Transverse colon (tissue), 4 donors: ENCODE measurements at regions not wholly inside any gene's neighbourhood (a gene's known extent, or its start where the extent isn't known, plus 50 kb on each side); places are given as distances from the start of the nearest gene placed in this dataset.

Source experiments
- DNase-seq: peaks from one replicate; pipeline ENCODE4 v3.0.0-alpha.2; 2019
- H3K27ac ChIP-seq, 4 donors: fragments of 200-600 bp; sonication (generic); 2 replicates each; pipeline ENCODE4 v1.5.1; 2016 to 2018; ENCODE audit warnings: inconsistent platforms in 4 of 4
- H3K27me3 ChIP-seq: fragments of 200-600 bp; sonication (generic); 2 replicates; pipeline ENCODE4 v1.5.1; 2017; ENCODE audit warnings: inconsistent platforms
- H3K36me3 ChIP-seq, 4 donors: fragments of 200-600 bp; sonication (generic); 2 replicates each; pipeline ENCODE4 v1.5.1; 2017 to 2019; ENCODE audit warnings: inconsistent platforms in 4 of 4
- H3K4me1 ChIP-seq, 4 donors: fragments of 200-600 bp; sonication (generic); 2 replicates each; pipeline ENCODE4 v1.5.1; 2017 to 2020; ENCODE audit warnings: inconsistent platforms in 4 of 4
- H3K4me3 ChIP-seq, 4 donors: fragments of 200-600 bp; sonication (generic); 1 replicate in 1 of 4; 2 replicates in 3 of 4; pipeline versions ENCODE4 v1.5.1 to v1.6.1; 2017 to 2019; ENCODE audit warnings: inconsistent platforms in 4 of 4
- H3K9me3 ChIP-seq, 2 donors: fragments of 200-600 bp; sonication (generic); 2 replicates each; pipeline ENCODE4 v1.5.1; 2017 to 2019; ENCODE audit warnings: inconsistent platforms in 2 of 2
- CTCF ChIP-seq, 5 experiments: fragments of 200-600 bp in 3 of 5; fragments of 450-650 bp in 2 of 5; sonication (generic) in 3 of 5; IDR thresholded peaks; 1 replicate in 2 of 5; 2 replicates in 3 of 5; pipeline ENCODE4 v1.5.1; 2016 to 2017; ENCODE audit warnings: antibody characterized with exemption in 5 of 5, inconsistent platforms in 3 of 5, mild to moderate bottlenecking in 2 of 5, moderate library complexity in 1 of 5
- EP300 ChIP-seq: sonication (generic); formaldehyde crosslinking; IDR thresholded peaks from one replicate; pipeline ENCODE4 v1.6.1; 2017; ENCODE audit warnings: antibody characterized with exemption, low read depth
- POLR2A ChIP-seq: fragments of 450-650 bp; IDR thresholded peaks from one replicate; pipeline ENCODE4 v1.6.1; 2016; ENCODE audit warnings: antibody characterized with exemption, mild to moderate bottlenecking, moderate library complexity
- POLR2AphosphoS5 ChIP-seq, 3 donors: sonication (generic); formaldehyde crosslinking; IDR thresholded peaks; one replicate each; pipeline ENCODE4 v1.6.1; 2016; ENCODE audit warnings: antibody characterized with exemption in 3 of 3
- WGBS, 2 donors: methylation state at CpG; one replicate each; pipeline ENCODE4 v1.1.5; 2018; ENCODE audit warnings: low coverage in 1 of 2; 5-methylcytosine and 5-hydroxymethylcytosine counted together
- in situ Hi-C, 4 donors: fragments of 200-750 bp; cut with MboI; loops; one replicate each; pipeline versions ENCODE4 v1.15.0 to v1.15.1; 2017; ENCODE audit warnings: low sequenced_read_pairs in 3 of 4, low pct_ligation_motif_present in 1 of 4, low pct_unique_long_range_greater_than_20kb in 1 of 4
- intact Hi-C: fragments of 100-400 bp; cut with DNase I; formaldehyde crosslinking; loops from one replicate; pipeline ENCODE4 v1.15.1; 2023; ENCODE audit warnings: low total_unique reads

DNA sequence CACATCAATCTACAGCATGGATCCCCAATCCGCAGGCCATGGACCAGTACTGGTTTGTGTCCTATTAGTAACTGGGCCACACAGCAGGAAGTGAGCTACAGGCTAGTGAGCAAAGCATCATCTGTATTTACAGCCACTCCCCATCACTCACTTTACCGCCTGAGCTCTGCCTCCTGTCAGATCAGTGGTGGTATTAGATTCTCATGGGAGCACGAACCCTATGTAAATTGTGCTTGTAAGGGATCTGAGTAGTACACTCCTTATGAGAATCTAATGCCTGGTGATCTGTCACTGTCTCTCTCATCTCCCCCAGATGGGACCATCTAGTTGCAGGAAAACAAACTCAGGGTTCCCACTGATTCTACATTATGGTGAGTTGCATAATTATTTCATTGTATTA lies 212.7 kb upstream of the FAM174A start:
- WGBS, 2 donors: 58% methylated on average over 3 of the region's 3 CpGs; no CpG with 5 or more reads in 1 of the 2 donors
- Histone ChIP-seq H3K27ac (no peak overlapping the region), H3K4me1 (no peaks in the 10 kb centered on the region), H3K27me3 (no peaks in the 10 kb centered on the region), H3K9me3 (no peaks in the 10 kb centered on the region), H3K36me3 (no peaks in the 10 kb centered on the region), H3K4me3 (no peak overlapping the region)
- DNase-seq: no peak
- intact Hi-C loops (loop anchor here (5.0 kb wide), 1 partner anchor 110 kb away; no protein-coding TSS in a partner anchor), in situ Hi-C loops (no loop called here)
- TF ChIP-seq EP300 (no peak), POLR2A (no peak), CTCF (IDR thresholded peaks at IDR 0.05) (no peak), POLR2AphosphoS5 (IDR thresholded peaks at IDR 0.05) (no peak)

DNA sequence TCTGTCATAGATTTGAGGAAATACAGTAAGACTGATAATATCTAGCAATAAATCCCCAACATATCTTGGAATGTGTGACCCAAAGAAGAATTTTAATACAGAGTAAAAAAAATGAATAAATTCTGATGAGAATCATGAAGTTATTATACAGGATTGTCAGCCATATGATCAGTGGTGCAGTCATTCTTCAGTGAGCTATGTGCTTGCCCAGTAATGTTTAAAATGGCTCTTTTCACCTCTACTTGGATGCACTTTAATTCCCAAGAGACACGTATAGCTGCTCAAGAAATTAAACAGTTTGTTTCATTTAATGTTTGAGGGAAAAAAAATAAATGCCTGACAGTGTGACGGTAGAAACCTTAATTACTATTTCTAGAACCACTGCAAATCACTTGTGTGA lies 215.3 kb upstream of the FAM174A start:
- peaks cover 0 to 3% of the 10 kb centered on the region in 2 donors for H3K9me3 ChIP-seq
- no peaks in the 10 kb centered on the region for H3K27me3 ChIP-seq
- intact Hi-C loops: loop anchor here (5.0 kb wide), 1 partner anchor 108 kb away; no protein-coding TSS in a partner anchor
- 49 to 64% methylated on average over 2 of the region's 2 CpGs for WGBS, 2 donors
- no peak overlapping the region for H3K27ac ChIP-seq
- in situ Hi-C loops: no loop called here
- DNase-seq: no peak
- no peaks in the 10 kb centered on the region for H3K36me3 ChIP-seq
- H3K4me1 ChIP-seq: no peaks in the 10 kb centered on the region
- no peak for TF ChIP-seq POLR2AphosphoS5 (IDR thresholded peaks at IDR 0.05)
- TF ChIP-seq CTCF (IDR thresholded peaks at IDR 0.05): no peak
- no peak for TF ChIP-seq POLR2A
- no peak for TF ChIP-seq EP300
- no peak overlapping the region for H3K4me3 ChIP-seq

DNA sequence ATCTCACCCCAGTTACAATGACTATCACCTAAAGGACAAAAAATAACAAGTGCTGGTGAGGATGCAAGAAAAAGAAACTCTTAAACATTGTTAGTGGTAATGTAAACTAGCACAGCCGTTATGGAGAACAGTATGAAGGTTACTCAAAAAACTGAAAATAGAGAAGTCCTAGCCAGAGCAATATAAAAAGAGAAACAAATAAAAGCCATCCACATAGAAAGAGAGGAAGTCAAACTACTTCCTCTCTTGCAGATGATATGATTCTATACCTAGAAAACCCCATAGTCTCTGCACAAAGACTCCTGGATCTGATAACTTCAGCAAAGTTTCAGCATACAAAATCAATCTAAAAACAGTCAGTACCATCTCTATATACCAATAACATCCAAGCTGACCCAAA lies 221.5 kb upstream of the FAM174A start:
- 10 to 42% methylated on average over 1 of the region's 1 CpG for WGBS, 2 donors
- Histone ChIP-seq H3K4me1 (no peaks in the 10 kb centered on the region), H3K27me3 (no peaks in the 10 kb centered on the region), H3K9me3 (peaks cover 0 to 3% of the 10 kb centered on the region in 2 donors), H3K36me3 (no peaks in the 10 kb centered on the region), H3K4me3 (no peak overlapping the region), H3K27ac (no peak overlapping the region)
- intact Hi-C loops (no loop called here), in situ Hi-C loops (no loop called here)
- no peak for DNase-seq
- TF ChIP-seq POLR2A: no peak

- in situ Hi-C loops: no loop called here
- 0 to 14% methylated on average over 1 of the region's 1 CpG for WGBS, 2 donors
- no peak for TF ChIP-seq EP300
- no peak for TF ChIP-seq CTCF (IDR thresholded peaks at IDR 0.05)
- no peak for TF ChIP-seq POLR2AphosphoS5 (IDR thresholded peaks at IDR 0.05)
- no peak for TF ChIP-seq POLR2A
- Histone ChIP-seq H3K4me1 (no peaks in the 10 kb centered on the region), H3K36me3 (no peaks in the 10 kb centered on the region), H3K27ac (no peak overlapping the region), H3K4me3 (no peak overlapping the region), H3K27me3 (no peaks in the 10 kb centered on the region), H3K9me3 (peaks cover 0 to 3% of the 10 kb centered on the region in 2 donors)
- intact Hi-C loops: no loop called here
- DNase-seq: no peak
Observed at GRCh38 chr5:100311806-100312205, 223.4 kb upstream of the FAM174A start.

DNA sequence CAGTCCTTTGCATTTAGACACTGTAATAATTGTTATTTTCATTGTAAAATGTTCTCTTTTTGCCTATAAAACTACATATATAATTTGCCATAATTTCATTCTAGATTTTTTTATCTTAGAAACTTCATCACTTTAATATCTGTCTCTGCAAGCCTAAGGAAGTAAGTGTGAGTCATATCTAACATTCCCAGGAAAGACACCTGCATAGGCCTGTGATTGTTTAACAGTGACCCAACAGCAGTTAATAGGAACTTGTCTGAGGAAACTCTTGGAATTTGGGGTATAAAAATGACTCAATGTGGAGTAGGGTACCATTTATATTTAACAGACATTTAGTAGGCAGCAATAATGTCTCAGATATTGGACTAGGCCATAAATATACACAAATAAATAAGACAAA lies 229.2 kb upstream of the FAM174A start:
- H3K27ac ChIP-seq: no peak overlapping the region
- TF ChIP-seq EP300 (no peak), POLR2A (no peak), CTCF (IDR thresholded peaks at IDR 0.05) (no peak), POLR2AphosphoS5 (IDR thresholded peaks at IDR 0.05) (no peak)
- H3K36me3 ChIP-seq: no peaks in the 10 kb centered on the region
- no peaks in the 10 kb centered on the region for H3K27me3 ChIP-seq
- no peak for DNase-seq
- H3K4me1 ChIP-seq: no peaks in the 10 kb centered on the region
- H3K9me3 ChIP-seq: no peaks in the 10 kb centered on the region
- intact Hi-C loops: no loop called here
- H3K4me3 ChIP-seq: no peak overlapping the region
- in situ Hi-C loops: no loop called here
